NCI-H1092 treated with DMSO at 0.1 percent for 48 hours (cell line): ENCODE measurements at regions not wholly inside any gene's neighbourhood (a gene's known extent, or its start where the extent isn't known, plus 50 kb on each side); places are given as distances from the start of the nearest gene placed in this dataset.
"Not testable (repeated sequence)": the region's sequence is repeated elsewhere in the genome, so short reads cannot be mapped to it uniquely, and the experiment has no call there.

Source experiments
- DNase-seq: peaks from one replicate; lab custom pipeline; 2025; lab: John Stamatoyannopoulos, UW

DNA sequence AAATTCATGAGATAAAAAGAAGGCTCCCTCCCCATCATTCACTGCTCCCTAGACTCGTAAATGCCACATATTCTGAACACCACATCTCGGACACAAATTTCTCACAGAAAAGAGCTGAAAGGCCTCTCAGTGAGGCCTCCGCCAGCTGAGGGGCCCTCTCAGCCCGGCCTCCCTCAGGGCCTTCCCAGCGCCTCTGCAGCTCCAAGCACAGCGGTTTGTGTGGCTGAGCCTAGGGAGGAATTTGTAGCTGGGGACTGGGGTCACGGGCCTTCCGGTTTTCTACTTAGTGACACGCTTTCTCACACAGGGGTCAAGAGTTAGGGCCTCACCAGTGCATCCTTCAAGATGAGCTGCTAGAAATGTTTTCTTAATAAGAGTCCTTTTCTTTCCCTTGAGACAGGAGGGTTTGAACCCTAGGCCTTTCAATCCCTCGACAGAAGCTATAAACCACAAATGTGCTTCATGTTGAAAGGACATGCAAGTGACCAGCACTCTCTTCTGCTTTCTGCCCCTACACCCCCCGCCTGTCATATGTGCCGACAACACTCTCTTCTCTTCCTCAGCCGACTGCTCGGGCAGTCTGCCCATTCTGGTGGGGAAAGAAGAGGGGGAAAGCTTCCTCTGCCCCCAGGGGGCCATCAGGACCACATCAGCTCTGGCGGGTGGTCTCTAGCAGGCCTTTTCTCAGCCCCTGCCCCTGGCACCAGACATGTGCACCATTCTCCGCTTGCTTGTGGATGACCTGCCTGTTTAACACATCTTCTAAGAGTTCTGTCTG lies 104.9 kb downstream of the CHIC2 start:
- no peak for DNase-seq

DNA sequence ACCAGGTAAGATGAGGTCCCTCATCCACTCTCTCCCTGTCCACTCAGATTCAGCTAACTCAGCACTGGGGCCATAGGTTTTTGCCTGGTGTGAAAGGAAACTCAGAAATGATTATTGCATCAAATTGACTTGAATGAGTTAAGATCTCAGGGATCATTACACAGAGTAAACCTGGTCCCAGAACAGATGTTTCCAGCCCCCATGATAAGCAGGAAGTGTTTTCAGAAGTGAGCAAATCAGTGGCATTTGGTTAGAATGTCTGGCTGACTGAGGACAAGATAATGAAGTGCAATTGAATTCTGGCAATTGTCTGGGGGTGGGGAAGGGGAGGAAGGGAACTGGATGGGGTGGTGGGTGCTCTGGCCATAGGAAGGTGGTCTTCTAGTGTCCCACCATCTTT lies 108.0 kb downstream of the CHIC2 start:
- DNase-seq = no peak

DNA sequence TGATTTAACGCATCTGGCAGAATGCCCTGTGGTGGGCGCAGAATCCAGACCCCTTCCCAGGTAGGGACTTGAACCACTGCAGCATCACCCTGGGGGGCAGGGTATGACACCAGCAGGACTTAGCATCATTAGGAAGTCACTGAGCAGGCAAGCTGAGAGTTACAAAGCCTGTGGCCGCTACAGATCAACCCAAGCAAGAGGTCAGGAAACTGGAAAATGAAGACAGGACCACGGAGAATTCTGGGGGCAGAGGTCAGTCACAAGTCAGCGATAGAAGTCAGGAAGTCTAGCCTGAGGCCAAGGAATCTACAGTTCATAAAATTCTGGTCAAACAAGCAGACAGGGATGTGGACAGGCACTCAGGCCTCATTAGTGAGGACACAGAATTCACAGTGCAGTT lies 108.4 kb downstream of the CHIC2 start:
- no peak for DNase-seq

DNA sequence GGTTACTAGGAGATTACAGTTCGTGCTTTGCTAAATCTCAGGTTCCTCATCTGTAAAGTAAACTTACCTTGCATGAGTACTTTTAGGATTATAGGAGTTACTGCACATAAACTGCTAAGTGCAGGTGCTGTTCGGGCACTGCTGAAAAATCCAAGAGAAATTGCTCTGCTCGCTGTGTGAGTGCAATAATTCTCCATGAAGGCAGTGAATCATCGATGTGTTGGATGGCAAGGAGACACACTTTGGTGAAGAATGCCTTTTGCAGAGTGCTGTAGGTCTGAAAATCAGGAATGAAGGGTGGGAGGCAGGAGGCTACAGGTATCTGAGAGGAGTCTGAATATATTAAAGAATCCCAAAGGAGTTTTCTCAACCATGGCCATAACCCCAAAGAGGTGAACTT lies 113.0 kb downstream of the CHIC2 start:
- no peak for DNase-seq

DNA sequence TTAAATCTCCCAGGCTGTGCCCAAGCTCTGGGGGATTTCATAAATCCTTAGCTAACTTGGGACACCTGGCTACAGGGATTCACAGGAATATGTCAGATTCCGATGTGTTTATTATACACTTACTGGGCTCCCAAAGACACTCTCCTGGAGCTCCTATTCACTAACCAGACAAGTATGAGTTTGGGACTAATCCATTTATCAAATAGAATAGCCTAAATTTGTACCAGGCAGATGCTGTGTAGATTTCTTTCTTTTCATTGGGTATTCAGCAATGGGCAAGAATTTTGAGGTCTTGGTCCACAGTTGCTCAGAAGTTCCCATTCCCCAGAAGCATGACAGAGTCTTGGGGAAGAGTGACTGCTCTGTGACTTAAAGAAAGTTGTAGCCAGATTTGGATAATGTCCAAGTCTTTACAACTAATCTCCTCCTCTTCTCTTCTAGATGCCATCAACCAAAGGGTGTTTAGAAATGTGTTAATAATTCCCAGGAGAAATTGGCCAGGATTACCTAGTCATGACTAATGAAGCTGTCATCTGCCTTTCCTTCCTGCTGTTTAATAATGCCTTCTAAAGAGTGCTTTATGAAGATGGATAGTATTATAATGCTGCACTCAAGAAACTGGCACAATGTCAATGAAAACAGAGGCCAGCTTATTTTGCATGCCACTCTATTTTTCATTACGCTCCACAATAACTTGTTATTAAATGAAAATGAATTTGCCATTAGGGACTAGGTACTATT lies 120.9 kb downstream of the CHIC2 start:
- DNase-seq = no peak

DNA sequence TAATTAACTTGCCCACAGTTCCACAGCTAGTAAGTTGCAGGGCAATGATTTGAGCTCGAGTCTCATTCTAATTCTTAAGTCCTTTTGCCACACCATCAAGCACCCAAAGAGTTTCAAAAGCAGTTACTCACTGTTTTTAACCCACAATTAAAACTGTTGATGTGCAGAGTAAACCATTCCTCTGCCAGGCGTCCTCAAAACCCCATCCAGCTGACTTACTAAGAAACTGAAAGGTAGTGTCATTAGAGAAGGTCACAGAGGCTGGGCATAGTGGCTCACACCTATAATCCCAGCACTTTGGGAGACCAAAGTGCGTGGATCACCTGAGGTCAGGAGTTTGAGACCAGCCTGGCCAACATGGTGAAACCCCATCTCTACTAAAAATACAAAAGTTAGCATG lies 121.7 kb downstream of the CHIC2 start:
- no peak for DNase-seq

DNA sequence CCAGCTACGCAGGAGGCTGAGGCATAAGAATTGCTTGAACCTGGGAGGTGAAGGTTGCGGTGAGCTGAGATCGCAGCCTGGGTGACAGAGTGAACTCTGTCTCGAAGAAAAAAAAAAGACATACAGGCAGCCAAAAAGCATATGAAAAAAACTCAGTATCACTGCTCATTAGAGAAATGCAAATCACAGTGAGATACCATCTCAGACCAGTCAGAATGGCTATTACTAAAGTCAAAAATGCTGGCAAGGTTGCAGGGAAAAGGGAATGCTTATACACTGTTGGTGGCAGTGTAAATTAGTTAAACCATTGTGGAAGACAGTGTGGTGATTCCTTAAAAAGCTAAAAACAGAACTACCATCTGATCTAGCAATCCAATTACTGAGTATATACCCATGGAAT lies 123.1 kb downstream of the CHIC2 start:
- no peak for DNase-seq

DNA sequence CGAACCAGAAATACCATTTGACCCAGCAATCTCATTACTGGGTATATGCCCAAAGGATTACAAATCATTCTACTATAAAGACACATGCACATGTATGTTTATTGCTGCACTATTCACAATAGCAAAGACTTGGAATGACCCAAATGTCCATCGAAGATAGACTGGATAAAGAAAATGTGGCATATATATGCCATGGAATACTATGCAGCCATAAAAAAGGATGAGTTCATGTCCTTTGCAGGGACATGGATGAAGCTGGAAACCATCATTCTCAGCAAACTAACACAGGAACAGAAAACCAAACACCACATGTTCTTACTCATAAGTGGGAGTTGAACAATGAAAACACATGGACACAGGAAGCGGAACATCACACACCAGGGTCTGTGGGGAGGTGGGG lies 124.5 kb downstream of the CHIC2 start:
- DNase-seq = not testable (repeated sequence)

DNA sequence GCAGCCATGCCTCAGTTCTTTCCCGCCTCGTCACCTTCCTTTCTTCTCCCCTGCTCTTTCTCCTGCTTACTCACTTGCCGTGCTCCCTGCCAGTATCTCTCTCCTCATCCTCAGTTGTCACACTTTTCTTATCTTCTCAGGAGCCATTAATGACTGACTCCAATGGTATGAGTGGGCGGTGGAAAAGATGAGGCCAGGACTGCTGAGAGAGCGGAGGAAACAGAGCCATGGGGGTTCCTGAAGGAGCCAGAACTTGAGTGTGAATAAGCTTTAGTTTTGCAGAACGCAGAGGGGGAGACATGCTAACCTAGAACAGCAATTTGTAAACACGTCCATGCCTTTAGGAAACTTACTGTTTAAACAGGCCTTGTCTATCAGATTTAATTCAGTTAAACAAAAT lies 126.5 kb downstream of the CHIC2 start:
- no peak for DNase-seq

DNA sequence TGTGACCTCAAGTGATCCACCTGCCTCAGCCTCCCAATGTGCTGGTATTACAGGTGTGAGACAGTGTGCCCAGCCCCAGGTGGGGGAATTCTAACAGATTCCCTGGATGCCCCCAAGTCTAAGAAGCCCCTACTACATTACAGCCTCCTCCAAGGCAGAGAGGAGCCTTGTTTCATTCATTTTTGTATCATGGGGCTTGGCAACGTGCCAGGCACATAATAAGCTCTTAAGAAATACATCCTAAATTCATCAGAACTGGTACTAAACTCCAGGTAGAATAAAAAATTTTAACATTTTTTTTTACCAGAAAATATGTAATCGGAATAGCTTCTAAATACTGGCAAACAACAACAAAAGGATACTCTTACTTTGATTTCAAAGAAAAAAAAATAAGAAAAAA lies 127.1 kb downstream of the CHIC2 start:
- no peak for DNase-seq

DNA sequence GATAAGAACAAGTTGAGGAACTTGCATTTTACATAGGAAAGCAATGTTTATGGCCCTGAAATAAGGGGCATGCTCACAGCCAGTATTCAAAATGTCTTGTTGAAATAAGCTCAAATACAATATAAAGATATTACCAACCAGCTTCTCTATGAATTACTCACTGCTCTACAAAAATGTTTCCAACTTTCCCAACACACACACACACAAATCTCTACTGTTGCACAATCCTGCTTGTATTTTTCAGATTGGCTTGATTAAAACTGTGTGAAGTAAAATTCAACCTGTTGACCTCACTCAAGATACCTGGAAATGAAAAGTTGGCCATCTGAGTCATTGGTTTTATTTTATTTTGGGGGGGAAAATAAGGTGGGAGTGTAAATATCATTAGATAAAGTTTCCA lies 128.6 kb downstream of the CHIC2 start:
- no peak for DNase-seq

DNA sequence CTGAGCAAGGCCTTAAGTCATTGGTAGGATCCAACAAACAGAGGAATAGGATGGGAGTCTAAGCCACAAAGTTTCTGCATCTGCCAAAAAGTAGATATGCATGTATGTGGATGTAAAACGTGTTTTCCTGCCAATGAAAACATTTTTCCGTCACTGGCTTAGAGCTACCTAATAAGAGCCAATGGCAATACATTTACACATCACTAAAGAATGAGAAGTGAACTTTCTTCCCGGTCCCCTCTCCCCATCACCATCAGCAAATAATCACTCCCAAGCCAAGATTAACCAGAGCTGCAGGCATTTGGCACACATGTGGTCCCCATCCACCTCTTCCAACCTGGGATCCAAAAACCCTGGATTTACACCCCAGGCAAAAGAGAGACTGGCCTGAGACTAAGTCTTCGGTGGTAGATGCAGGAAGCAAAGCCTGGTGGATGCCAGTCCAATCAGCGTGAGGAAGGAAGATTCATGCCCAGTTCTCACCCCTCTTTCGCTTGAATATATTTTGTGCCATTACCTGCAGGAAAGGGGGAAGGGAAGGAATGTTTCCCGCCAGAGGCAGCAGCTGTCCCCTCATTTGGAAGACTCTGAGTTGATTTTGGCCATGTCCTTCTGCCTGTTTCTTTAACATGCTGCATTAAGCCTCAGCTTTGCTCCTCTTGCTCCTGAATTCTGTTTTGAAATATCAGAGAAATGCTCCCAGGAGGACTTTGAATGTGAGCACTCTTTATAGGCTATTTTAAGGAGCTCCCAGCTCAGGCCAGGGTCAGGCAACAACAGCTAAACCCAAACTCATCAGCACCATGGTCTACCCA lies 131.4 kb downstream of the CHIC2 start:
- DNase-seq = no peak

DNA sequence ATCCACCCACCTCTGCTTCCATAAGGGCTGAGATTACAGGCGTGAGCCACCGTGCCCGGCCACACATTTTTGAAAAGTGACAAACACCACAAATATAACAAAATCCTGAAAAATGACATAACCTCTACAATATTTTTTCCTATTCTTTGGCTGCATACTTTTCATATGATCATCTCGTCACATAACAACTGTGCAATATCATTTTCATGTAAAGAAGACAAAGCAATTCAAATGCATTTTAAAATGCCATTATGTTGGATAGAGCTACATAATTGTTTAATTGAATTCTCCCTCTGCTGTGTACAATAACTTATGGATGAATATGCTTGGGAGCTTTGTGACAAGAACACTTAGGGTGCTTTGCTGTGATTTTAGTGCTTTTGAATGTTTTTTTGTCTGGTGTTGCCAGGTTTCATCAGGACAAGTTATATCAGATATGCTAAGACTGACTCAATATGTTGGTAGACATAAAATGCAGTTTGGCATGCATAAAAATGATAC lies 132.9 kb downstream of the CHIC2 start:
- DNase-seq = no peak

DNA sequence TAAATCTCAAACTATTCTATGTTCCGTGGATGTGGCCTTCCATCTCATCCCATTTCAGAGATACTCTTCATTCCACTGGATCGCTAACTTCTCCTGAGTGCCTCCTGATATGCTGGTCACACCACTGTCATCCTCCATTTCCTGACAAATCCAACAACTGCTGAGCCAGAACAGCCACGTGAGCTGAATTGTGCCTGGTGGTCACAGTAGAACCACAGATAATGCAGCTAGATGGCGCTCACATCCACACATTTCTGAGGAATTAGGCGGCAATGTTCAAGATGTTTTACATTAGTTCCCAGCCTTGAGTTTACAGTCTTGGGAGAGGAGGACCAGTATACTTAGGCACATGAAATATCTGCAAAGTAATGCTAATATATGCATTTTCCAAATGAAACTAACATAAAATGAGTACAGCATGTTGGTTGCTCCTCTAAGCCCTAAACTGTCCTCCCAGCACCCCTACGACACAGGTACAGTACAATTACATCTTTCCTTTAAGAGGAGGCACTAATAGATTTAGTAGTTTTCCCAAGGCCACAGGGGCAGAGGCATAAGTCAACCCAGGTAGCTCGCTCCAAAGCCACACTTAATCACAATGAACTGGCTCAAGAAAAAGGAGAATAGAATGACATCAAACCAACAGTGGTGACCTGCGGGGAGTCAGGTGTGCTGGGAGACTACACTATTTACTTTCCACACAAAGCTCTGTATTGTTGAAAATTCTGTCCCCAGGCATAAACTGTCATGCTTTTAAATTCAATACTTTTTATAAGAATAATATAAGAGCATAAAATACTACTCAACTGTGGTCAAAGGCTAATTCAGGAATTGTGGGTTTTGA lies 134.2 kb downstream of the CHIC2 start:
- DNase-seq = peak; percentile 62

DNA sequence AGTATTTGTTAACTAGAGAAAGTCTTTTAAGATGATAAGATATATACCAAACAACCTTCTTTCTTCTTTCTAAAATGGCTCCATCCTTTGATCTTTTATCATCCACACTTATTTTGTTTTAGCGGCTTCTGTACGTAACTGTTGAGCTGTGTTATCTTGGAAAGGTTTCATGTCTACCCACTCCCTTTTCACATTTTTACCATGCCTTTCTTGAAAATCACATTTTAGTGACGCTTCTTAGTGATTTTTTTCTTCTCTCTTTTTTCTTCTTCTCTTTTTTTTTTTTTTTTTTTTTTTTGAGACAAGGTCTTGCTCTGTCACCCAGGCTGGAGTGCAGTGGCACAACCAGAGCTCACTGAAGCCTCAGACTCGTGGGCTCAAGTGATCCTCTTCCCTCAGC lies 135.1 kb downstream of the CHIC2 start:
- no peak for DNase-seq

DNA sequence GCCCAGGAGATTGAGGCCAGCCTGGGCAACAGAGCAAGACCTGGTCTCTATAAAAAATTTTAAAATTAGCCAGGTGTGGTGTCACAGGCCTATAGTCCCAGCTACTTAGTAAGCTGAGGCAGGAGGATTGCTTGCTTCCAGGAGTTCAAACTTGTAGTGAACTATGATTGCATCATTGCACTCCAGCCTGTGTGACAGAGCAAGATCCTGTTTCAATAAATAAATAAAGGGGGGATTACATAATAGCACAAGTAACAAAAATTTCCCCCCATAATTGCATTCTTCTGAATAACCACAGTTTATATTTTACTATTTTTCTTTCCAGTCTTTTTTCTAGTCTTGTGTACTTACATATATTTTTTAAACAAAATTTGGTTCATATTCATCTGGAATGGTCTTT lies 135.6 kb downstream of the CHIC2 start:
- no peak for DNase-seq

DNA sequence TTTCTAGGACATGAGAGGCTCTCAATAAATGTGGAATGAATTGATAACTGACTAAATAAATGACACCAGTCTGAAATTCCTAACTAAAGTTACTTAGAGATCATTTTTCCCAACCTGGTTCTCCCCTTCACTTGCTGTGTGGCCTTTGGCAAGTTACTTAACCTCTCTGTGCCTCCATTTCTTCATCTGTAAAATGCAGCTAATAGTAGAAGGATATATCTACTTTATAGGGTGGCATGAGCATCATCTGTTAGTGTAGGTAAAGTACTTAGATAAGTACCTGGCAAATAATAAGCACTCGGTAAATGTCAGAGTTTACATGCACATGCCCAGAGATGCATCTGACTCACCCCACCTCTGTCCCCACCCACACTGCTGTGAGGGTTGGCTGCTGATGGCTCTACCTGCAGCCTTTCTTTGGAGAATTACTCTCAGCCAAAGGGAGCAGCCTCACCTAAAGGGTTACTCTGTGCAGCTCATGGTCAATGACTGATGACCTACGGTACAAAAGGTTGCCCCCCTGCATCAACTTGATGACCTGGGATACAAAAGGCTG lies 139.3 kb downstream of the CHIC2 start:
- DNase-seq = no peak

DNA sequence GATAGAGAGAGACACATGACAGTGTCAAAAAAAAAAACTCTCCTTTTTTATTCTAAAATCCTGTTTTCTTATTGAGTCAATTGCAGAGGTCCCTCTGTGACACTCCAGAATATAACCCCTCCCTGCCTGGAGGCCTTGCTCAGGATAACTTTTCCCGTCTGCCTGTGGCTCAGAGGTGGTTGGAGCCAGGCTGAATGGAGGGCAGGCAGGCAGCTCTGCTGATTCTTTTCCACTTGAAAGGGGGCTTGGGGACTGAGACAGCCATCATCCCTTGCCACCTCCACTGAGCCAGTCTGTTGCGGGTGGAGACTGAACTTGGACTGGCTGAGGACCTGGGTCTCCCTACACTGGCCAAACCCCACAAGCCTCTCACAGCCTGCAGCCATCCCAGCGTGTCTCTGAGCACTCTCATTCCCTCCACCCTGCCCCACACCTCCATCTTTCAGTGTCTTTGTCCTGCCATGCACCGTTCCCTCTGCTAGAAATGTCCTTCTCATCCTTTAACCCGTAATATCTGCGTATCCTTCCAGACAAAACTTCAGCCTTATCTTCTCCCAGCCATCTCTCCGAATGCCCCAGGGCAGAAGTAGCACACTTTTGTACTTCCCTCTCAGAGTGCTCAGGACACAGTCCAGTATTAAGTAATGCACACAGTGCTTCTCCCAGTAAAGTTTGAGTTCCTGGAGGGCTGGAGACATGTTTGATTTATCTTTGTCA lies 139.9 kb downstream of the CHIC2 start:
- DNase-seq = no peak

DNA sequence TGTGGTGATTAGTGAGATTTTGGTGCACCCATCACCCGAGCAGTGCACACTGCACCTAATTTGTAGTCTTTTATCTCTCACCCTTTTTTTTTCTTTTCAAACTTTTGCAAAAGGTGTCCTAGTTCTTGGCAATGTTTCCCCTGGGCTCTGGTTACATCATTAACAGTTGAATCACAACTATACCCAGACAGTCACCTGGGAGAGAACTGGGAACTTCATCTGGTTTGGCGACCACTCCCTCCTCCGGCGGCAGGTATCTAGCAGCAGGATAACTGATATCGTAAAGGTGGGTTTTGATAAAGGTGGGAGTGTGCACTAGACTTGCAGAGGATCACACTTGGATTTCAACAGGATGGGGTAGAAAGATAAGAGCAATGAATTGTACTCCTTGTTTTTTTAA lies 140.5 kb downstream of the CHIC2 start:
- no peak for DNase-seq

DNA sequence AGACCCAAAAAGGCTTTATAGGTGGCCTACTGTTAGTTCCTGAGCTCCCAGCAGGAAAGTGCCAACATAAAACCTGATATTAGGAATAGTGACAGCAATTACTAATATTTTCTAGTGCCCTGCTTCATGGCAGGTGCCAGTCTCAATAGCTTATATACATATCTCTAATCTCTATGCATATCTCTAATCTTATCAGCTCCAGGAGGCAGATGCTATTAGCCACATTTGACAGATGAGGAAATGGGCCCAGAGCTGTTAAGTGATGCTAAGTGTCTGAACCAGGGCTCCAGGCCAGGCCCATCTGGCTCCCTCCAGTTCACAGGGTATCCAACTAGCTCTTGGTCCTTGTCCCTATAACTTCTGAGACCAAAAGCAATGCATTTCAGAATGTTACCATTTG lies 142.5 kb downstream of the CHIC2 start:
- DNase-seq = no peak

DNA sequence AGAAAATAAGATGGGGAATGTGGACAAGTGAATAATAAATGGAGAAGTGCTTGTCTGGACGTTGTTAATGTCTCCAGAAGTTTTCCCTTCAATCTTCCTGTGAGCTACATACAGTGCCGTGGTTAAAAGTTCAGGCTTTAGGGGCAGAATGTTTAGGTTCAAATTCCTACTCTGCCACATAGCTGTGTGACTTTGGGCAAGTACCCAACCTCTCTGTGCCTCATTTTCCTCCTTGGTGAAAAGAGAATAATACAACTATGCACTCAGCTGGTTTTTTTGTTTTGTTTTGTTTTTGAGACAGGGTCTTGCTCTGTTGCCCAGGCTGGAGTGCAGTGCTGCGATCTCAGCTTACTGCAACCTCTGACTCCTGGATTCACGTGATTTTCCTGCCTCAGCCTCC lies 143.5 kb downstream of the CHIC2 start:
- no peak for DNase-seq
